ENCODE measurements at regions not wholly inside any gene's neighbourhood (a gene's known extent, or its start where the extent isn't known, plus 50 kb on each side); places are given as distances from the start of the nearest gene placed in this dataset.
"Not testable (repeated sequence)": the region's sequence is repeated elsewhere in the genome, so short reads cannot be mapped to it uniquely, and the experiment has no call there.

DNA sequence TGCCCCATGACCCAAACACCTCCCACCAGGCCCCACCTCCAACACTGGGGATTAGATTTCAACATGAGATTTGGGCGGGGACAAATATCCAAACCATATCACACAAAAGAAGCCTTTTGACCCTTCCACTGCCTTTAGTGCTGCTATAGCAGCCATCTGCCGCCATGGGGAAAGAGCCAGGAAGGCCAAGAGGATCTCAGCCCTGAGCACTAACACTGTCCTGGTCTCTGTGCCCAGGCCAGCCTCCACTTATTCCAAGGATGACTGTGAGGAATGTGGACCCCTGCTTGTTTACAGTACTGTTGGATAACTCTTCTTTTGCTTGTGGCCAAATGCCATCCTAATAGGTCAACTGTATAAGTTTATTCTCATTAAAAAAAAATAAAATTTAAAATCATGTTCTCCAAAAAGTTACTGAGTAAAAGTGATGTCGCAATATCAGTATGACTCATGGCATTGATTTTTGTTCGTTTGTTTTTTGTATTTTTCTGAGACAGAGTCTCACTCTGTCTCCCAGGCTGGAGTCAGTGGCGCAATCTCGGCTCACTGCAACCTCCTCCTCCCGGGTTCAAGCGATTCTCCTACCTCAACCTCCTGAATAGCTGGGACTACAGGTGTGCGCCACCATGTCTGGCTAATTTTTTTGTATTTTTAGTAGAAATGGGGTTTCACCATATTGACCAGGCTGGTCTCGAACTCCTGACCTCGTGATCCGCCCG, 166.4 kb downstream of the NDUFA12 start:
- TF ChIP-seq, protein P1, sequence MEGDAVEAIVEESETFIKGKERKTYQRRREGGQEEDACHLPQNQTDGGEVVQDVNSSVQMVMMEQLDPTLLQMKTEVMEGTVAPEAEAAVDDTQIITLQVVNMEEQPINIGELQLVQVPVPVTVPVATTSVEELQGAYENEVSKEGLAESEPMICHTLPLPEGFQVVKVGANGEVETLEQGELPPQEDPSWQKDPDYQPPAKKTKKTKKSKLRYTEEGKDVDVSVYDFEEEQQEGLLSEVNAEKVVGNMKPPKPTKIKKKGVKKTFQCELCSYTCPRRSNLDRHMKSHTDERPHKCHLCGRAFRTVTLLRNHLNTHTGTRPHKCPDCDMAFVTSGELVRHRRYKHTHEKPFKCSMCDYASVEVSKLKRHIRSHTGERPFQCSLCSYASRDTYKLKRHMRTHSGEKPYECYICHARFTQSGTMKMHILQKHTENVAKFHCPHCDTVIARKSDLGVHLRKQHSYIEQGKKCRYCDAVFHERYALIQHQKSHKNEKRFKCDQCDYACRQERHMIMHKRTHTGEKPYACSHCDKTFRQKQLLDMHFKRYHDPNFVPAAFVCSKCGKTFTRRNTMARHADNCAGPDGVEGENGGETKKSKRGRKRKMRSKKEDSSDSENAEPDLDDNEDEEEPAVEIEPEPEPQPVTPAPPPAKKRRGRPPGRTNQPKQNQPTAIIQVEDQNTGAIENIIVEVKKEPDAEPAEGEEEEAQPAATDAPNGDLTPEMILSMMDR (IDR thresholded peaks at IDR 0.05; ENCODE audit: poor library complexity, severe bottlenecking), result not testable (repeated sequence)
- TF ChIP-seq POLR2AphosphoS5 (IDR thresholded peaks at IDR 0.05), result not testable (repeated sequence)
